ENCODE measurements at regions not wholly inside any gene's neighbourhood (a gene's known extent, or its start where the extent isn't known, plus 50 kb on each side); places are given as distances from the start of the nearest gene placed in this dataset.

DNA sequence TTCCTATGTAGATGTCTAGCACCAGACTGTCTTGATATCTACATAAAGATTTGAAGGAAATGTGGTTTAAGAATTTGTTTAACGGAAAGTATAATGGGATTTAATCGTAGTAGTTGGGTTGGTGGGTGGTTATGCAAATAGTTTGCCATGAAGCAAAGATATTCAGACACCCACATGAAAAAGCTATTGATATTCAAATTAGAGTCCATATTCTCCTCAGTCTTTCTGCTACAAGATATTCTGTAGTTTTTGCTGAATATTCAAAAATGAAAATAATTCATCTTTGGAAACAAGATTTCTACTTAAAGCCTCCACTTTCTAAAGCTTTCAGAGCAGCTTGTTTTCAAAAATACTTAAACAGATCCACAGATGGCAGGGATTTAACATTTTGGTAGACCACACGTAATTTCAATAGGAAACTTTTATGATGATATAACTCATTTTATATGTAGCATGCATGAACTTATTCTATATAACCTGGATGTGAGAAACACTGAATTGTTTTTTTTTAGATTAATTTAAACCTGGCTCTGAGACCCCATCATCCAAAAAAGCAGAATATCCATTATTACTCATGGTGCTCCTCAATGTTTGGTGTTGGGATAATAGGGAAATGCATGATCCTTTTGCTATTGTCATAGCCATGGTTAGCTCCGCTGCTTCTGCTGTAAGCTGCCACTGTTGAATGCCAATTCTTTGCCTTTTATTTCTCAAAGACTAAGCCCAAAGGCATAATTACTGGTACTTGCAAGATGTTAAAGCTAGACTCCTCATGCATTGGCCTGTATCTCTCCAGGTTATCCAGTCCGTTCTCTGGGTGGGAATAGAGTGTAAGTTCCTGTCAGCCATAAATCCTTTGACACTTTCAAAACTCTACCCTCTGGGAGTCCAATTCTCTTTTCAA, 98.0 kb downstream of the GMNC start:
- H3K27me3 ChIP-seq (replicated peaks; ENCODE audit: insufficient read depth, low read length), result no peaks in the 10 kb centered on the region
- no peak overlapping the region for H3K27ac ChIP-seq (ENCODE audit: low read length)
- H3K36me3 ChIP-seq (replicated peaks; ENCODE audit: insufficient read depth, low read length), result no peaks in the 10 kb centered on the region
- H3K9me3 ChIP-seq (replicated peaks; ENCODE audit: insufficient read depth, low read length), result no peaks in the 10 kb centered on the region
- no peaks in the 10 kb centered on the region for H3K79me2 ChIP-seq (ENCODE audit: low read length)
- H4K20me1 ChIP-seq (ENCODE audit: insufficient read depth, low read length), result no peaks in the 10 kb centered on the region
- H3K4me3 ChIP-seq (ENCODE audit: low read length), result no peak overlapping the region
- H3K9me2 ChIP-seq (replicated peaks; ENCODE audit: insufficient read depth, low read length), result no peaks in the 10 kb centered on the region
- no peak overlapping the region for H3K4me2 ChIP-seq (ENCODE audit: low read depth, low read length)
- no peak overlapping the region for H3K9ac ChIP-seq (ENCODE audit: low read length)
- no peak for TF ChIP-seq EZH2 (optimal IDR thresholded peaks at IDR 0.05; ENCODE audit: low read depth, low read length)
- TF ChIP-seq CTCF (IDR thresholded peaks at IDR 0.05; ENCODE audit: low read length), result no peak
- no peak for TF ChIP-seq EZH2phosphoT487 (IDR thresholded peaks at IDR 0.05; ENCODE audit: low read length)
- no peak for DNase-seq
- H3F3A ChIP-seq (ENCODE audit: insufficient read depth, low read length), result no peaks in the 10 kb centered on the region
- no peak overlapping the region for H2AFZ ChIP-seq (ENCODE audit: low read length)
- no peaks in the 10 kb centered on the region for H3K4me1 ChIP-seq (ENCODE audit: low read length)

GRCh38 chr3:190762801-190763200, 99.7 kb downstream of the GMNC start:
- H3K27me3 ChIP-seq (replicated peaks; ENCODE audit: insufficient read depth, low read length), result no peaks in the 10 kb centered on the region
- DNase-seq, result no peak
- no peaks in the 10 kb centered on the region for H3K36me3 ChIP-seq (replicated peaks; ENCODE audit: insufficient read depth, low read length)
- no peaks in the 10 kb centered on the region for H3F3A ChIP-seq (ENCODE audit: insufficient read depth, low read length)
- no peaks in the 10 kb centered on the region for H3K79me2 ChIP-seq (ENCODE audit: low read length)
- H3K4me1 ChIP-seq (ENCODE audit: low read length), result no peaks in the 10 kb centered on the region
- H3K9ac ChIP-seq (ENCODE audit: low read length), result no peak overlapping the region
- H3K9me3 ChIP-seq (replicated peaks; ENCODE audit: insufficient read depth, low read length), result no peaks in the 10 kb centered on the region
- TF ChIP-seq EZH2phosphoT487 (IDR thresholded peaks at IDR 0.05; ENCODE audit: low read length) (no peak), EZH2 (optimal IDR thresholded peaks at IDR 0.05; ENCODE audit: low read depth, low read length) (no peak), CTCF (IDR thresholded peaks at IDR 0.05; ENCODE audit: low read length) (no peak)
- no peak overlapping the region for H3K4me3 ChIP-seq (ENCODE audit: low read length)
- H3K4me2 ChIP-seq (ENCODE audit: low read depth, low read length), result no peak overlapping the region
- no peak overlapping the region for H3K27ac ChIP-seq (ENCODE audit: low read length)
- H3K9me2 ChIP-seq (replicated peaks; ENCODE audit: insufficient read depth, low read length), result no peaks in the 10 kb centered on the region
- no peaks in the 10 kb centered on the region for H4K20me1 ChIP-seq (ENCODE audit: insufficient read depth, low read length)
- no peak overlapping the region for H2AFZ ChIP-seq (ENCODE audit: low read length)

GRCh38 chr3:190747571-190747970, 114.9 kb downstream of the GMNC start:
- H3K27me3 ChIP-seq (replicated peaks; ENCODE audit: insufficient read depth, low read length), result no peaks in the 10 kb centered on the region
- H3K9ac ChIP-seq (ENCODE audit: low read length), result no peak overlapping the region
- no peaks in the 10 kb centered on the region for H3K9me2 ChIP-seq (replicated peaks; ENCODE audit: insufficient read depth, low read length)
- H3F3A ChIP-seq (ENCODE audit: insufficient read depth, low read length), result no peaks in the 10 kb centered on the region
- TF ChIP-seq EZH2phosphoT487 (IDR thresholded peaks at IDR 0.05; ENCODE audit: low read length) (no peak), EZH2 (optimal IDR thresholded peaks at IDR 0.05; ENCODE audit: low read depth, low read length) (no peak), CTCF (IDR thresholded peaks at IDR 0.05; ENCODE audit: low read length) (no peak)
- H3K4me1 ChIP-seq (ENCODE audit: low read length), result no peaks in the 10 kb centered on the region
- H3K4me3 ChIP-seq (ENCODE audit: low read length), result no peak overlapping the region
- H3K4me2 ChIP-seq (ENCODE audit: low read depth, low read length), result no peak overlapping the region
- no peaks in the 10 kb centered on the region for H4K20me1 ChIP-seq (ENCODE audit: insufficient read depth, low read length)
- no peaks in the 10 kb centered on the region for H3K9me3 ChIP-seq (replicated peaks; ENCODE audit: insufficient read depth, low read length)
- no peak for DNase-seq
- no peak overlapping the region for H3K27ac ChIP-seq (ENCODE audit: low read length)
- H3K36me3 ChIP-seq (replicated peaks; ENCODE audit: insufficient read depth, low read length), result no peaks in the 10 kb centered on the region
- no peak overlapping the region for H2AFZ ChIP-seq (ENCODE audit: low read length)
- no peaks in the 10 kb centered on the region for H3K79me2 ChIP-seq (ENCODE audit: low read length)
